Transverse colon (tissue), 4 donors: ENCODE measurements at regions not wholly inside any gene's neighbourhood (a gene's known extent, or its start where the extent isn't known, plus 50 kb on each side); places are given as distances from the start of the nearest gene placed in this dataset.

Source experiments
- DNase-seq: peaks from one replicate; pipeline ENCODE4 v3.0.0-alpha.2; 2019
- H3K27ac ChIP-seq, 4 donors: fragments of 200-600 bp; sonication (generic); 2 replicates each; pipeline ENCODE4 v1.5.1; 2016 to 2018; ENCODE audit warnings: inconsistent platforms in 4 of 4
- H3K27me3 ChIP-seq: fragments of 200-600 bp; sonication (generic); 2 replicates; pipeline ENCODE4 v1.5.1; 2017; ENCODE audit warnings: inconsistent platforms
- H3K36me3 ChIP-seq, 4 donors: fragments of 200-600 bp; sonication (generic); 2 replicates each; pipeline ENCODE4 v1.5.1; 2017 to 2019; ENCODE audit warnings: inconsistent platforms in 4 of 4
- H3K4me1 ChIP-seq, 4 donors: fragments of 200-600 bp; sonication (generic); 2 replicates each; pipeline ENCODE4 v1.5.1; 2017 to 2020; ENCODE audit warnings: inconsistent platforms in 4 of 4
- H3K4me3 ChIP-seq, 4 donors: fragments of 200-600 bp; sonication (generic); 1 replicate in 1 of 4; 2 replicates in 3 of 4; pipeline versions ENCODE4 v1.5.1 to v1.6.1; 2017 to 2019; ENCODE audit warnings: inconsistent platforms in 4 of 4
- H3K9me3 ChIP-seq, 2 donors: fragments of 200-600 bp; sonication (generic); 2 replicates each; pipeline ENCODE4 v1.5.1; 2017 to 2019; ENCODE audit warnings: inconsistent platforms in 2 of 2
- CTCF ChIP-seq, 5 experiments: fragments of 200-600 bp in 3 of 5; fragments of 450-650 bp in 2 of 5; sonication (generic) in 3 of 5; IDR thresholded peaks; 1 replicate in 2 of 5; 2 replicates in 3 of 5; pipeline ENCODE4 v1.5.1; 2016 to 2017; ENCODE audit warnings: antibody characterized with exemption in 5 of 5, inconsistent platforms in 3 of 5, mild to moderate bottlenecking in 2 of 5, moderate library complexity in 1 of 5
- EP300 ChIP-seq: sonication (generic); formaldehyde crosslinking; IDR thresholded peaks from one replicate; pipeline ENCODE4 v1.6.1; 2017; ENCODE audit warnings: antibody characterized with exemption, low read depth
- POLR2A ChIP-seq: fragments of 450-650 bp; IDR thresholded peaks from one replicate; pipeline ENCODE4 v1.6.1; 2016; ENCODE audit warnings: antibody characterized with exemption, mild to moderate bottlenecking, moderate library complexity
- POLR2AphosphoS5 ChIP-seq, 3 donors: sonication (generic); formaldehyde crosslinking; IDR thresholded peaks; one replicate each; pipeline ENCODE4 v1.6.1; 2016; ENCODE audit warnings: antibody characterized with exemption in 3 of 3
- WGBS, 2 donors: methylation state at CpG; one replicate each; pipeline ENCODE4 v1.1.5; 2018; ENCODE audit warnings: low coverage in 1 of 2; 5-methylcytosine and 5-hydroxymethylcytosine counted together
- in situ Hi-C, 4 donors: fragments of 200-750 bp; cut with MboI; loops; one replicate each; pipeline versions ENCODE4 v1.15.0 to v1.15.1; 2017; ENCODE audit warnings: low sequenced_read_pairs in 3 of 4, low pct_ligation_motif_present in 1 of 4, low pct_unique_long_range_greater_than_20kb in 1 of 4
- intact Hi-C: fragments of 100-400 bp; cut with DNase I; formaldehyde crosslinking; loops from one replicate; pipeline ENCODE4 v1.15.1; 2023; ENCODE audit warnings: low total_unique reads

DNA sequence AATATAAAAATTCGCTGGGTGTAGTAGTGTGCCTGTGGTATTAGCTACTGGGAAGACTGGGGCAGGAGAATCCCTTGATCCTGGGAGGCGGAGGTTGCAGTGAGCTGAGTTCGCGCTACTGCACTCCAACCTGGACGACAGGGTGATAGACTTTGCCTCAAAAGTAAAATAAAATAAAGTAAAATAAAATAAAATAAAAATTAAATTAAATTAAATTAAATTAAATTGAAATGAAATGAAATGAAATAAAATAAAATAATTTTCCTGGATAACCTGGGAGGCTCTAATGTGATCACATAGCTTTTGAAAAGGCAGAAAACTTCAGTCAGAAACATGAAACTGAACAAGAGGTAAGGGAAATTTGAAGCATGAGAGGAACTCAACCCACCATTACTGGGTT is 818.4 kb upstream of the ATXN7L3B start:
- no peak overlapping the region for H3K4me3 ChIP-seq
- H3K36me3 ChIP-seq: no peaks in the 10 kb centered on the region
- no peak for DNase-seq
- no peaks in the 10 kb centered on the region for H3K27me3 ChIP-seq
- no peaks in the 10 kb centered on the region for H3K9me3 ChIP-seq
- 67 to 85% methylated on average over 5 of the region's 5 CpGs for WGBS, 2 donors
- TF ChIP-seq EP300 (no peak), CTCF (IDR thresholded peaks at IDR 0.05) (no peak), POLR2AphosphoS5 (IDR thresholded peaks at IDR 0.05) (no peak), POLR2A (no peak)
- no peak overlapping the region for H3K27ac ChIP-seq
- H3K4me1 ChIP-seq: no peaks in the 10 kb centered on the region
- intact Hi-C loops (no loop called here), in situ Hi-C loops (no loop called here)

DNA sequence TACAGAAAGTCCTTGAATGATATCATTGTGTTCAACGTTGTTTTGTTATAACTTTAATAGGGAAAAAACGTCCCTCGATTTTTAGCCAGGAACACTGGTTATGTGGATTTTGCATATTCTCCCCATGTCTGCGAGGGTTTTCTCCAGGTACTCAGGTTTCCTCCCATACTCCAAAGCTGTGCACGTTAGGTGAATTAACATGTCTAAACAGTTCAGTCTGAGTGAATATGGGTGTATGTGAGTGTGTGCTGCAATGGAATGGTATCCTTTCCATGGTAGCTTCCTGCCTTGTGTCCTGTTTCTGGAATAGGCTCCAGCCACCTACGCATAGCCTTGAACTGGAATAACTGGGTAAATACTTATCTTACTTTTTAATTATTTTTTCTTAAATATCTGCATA is 810.8 kb upstream of the ATXN7L3B start:
- 76 to 78% methylated on average over 4 to 6 of the region's 6 CpGs for WGBS, 2 donors
- in situ Hi-C loops: no loop called here
- Histone ChIP-seq H3K4me1 (no peaks in the 10 kb centered on the region), H3K4me3 (no peak overlapping the region), H3K27me3 (no peaks in the 10 kb centered on the region), H3K9me3 (no peaks in the 10 kb centered on the region), H3K36me3 (no peaks in the 10 kb centered on the region), H3K27ac (no peak overlapping the region)
- TF ChIP-seq EP300: no peak
- TF ChIP-seq POLR2A: no peak
- TF ChIP-seq POLR2AphosphoS5 (IDR thresholded peaks at IDR 0.05): no peak
- TF ChIP-seq CTCF (IDR thresholded peaks at IDR 0.05): no peak
- intact Hi-C loops: no loop called here
- no peak for DNase-seq

- no peaks in the 10 kb centered on the region for H3K36me3 ChIP-seq
- H3K4me1 ChIP-seq: no peaks in the 10 kb centered on the region
- no peak overlapping the region for H3K27ac ChIP-seq
- H3K27me3 ChIP-seq: no peaks in the 10 kb centered on the region
- H3K9me3 ChIP-seq: no peaks in the 10 kb centered on the region
- WGBS, 2 donors: 45 to 53% methylated on average over 1 of the region's 1 CpG
- intact Hi-C loops: loop anchor here (5.0 kb wide), 1 partner anchor 404 kb away; no protein-coding TSS in a partner anchor
- in situ Hi-C loops: no loop called here
- TF ChIP-seq CTCF (IDR thresholded peaks at IDR 0.05): no peak
- no peak for TF ChIP-seq POLR2A
- no peak for TF ChIP-seq POLR2AphosphoS5 (IDR thresholded peaks at IDR 0.05)
- TF ChIP-seq EP300: no peak
- no peak for DNase-seq
- no peak overlapping the region for H3K4me3 ChIP-seq
These were observed 806.0 kb upstream of the ATXN7L3B start for GRCh38 chr12:73731658-73732057.

- no peak for DNase-seq
- TF ChIP-seq POLR2AphosphoS5 (IDR thresholded peaks at IDR 0.05): no peak
- no peak for TF ChIP-seq CTCF (IDR thresholded peaks at IDR 0.05)
- no peak for TF ChIP-seq EP300
- no peak for TF ChIP-seq POLR2A
- intact Hi-C loops (no loop called here), in situ Hi-C loops (no loop called here)
- 29 to 35% methylated on average over 2 to 6 of the region's 6 CpGs for WGBS, 2 donors
- no peaks in the 10 kb centered on the region for H3K4me1 ChIP-seq
- no peaks in the 10 kb centered on the region for H3K27me3 ChIP-seq
- no peak overlapping the region for H3K4me3 ChIP-seq
- no peaks in the 10 kb centered on the region for H3K36me3 ChIP-seq
- no peak overlapping the region for H3K27ac ChIP-seq
- peaks cover 0 to 18% of the 10 kb centered on the region in 2 donors for H3K9me3 ChIP-seq
These were observed 768.3 kb upstream of the ATXN7L3B start for GRCh38 chr12:73769337-73769736.
